C4-2B (cell line): ENCODE measurements at regions not wholly inside any gene's neighbourhood (a gene's known extent, or its start where the extent isn't known, plus 50 kb on each side); places are given as distances from the start of the nearest gene placed in this dataset.

ENCODE experiments used
- CTCF ChIP-seq: fragments of 450-650 bp; conservative IDR thresholded peaks from 2 replicates; pipeline ENCODE4 v1.5.1; 2017; ENCODE audit warnings: mild to moderate bottlenecking
- ZFX ChIP-seq: fragments of 450-650 bp; IDR thresholded peaks from 2 replicates; pipeline ENCODE4 v1.6.1; 2017

DNA sequence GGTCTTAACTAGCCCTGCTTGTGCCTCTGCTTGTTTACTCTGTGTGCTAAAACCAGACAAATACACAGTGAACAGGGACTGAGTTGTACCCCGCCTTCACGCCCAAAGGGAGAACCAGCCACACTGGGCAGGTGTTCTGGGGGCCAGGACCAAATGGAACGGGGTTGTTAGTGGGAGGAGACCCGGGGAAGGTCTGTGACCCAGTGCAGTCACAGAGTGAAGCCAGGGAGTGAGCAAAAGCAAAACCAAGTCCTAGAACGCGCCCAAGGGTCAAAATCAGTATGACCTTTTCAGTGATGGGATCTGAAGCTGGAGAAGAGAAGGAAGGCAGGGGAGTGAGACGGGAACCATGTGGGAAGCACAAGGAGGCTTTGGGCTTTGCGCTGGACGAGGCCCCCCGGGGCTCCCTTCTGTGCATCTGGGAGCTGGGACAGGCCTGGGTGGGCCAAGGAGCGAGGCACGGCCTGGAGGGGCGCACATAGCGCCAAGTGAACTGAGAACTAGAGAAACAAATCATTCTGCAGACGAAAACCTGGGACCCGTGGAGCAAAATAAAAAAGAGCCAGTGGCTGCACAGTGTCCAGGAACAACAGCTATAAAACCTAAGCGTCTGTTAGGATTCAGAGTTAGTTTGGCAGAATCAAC is 78.3 kb upstream of the ALDH1A3 start:
- TF ChIP-seq CTCF (no peak), ZFX (no peak)
